Nucleus accumbens (tissue), 56 donors: ENCODE measurements at regions not wholly inside any gene's neighbourhood (a gene's known extent, or its start where the extent isn't known, plus 50 kb on each side); places are given as distances from the start of the nearest gene placed in this dataset.
A peak's percentile ranks its signal among the peaks of the same experiment; 100 is the strongest.

Experiments used
- DNase-seq, 56 donors: peaks; one replicate each; lab custom pipeline; 2025; lab: John Stamatoyannopoulos, UW

DNA sequence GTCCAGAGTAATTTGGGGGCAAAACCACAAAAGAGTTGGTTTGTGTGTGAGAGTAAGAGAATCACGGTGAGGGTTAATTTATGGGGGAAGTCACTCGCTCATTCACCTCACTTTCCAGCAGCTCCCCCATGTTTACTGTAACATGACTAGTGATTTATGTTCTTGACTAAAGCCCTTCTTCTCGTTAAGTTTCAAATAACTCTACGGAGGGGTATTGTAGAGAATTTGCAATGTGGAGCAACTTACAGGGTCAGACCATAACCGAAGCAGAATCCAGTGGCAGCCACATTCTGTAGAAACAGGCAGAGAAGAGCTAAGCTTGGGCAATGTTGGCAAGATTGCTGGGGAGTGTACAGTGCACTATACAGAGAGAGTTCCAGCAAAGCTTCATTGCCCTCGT, 760.6 kb downstream of the IRX1 start:
- no peak for DNase-seq

DNA sequence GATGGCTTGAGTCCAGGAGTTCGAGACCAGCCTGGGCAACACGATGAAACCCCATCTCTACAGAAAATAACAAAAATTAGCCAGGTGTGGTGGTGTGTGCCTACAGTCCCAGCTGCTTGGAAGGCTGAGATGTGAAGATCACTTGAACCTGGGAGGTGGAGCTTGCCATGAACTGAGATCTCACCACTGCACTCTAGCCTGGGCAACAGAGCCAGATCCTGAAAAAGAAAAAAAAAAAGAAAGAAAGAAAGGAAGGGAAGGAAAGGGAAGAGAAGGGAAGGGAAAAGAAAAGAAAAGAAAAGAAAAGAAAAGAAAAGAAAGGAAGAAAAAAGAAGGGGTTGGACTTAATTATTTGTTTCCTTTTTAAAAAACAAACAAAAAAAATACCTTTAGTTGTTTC, 764.2 kb downstream of the IRX1 start:
- no peak for DNase-seq

DNA sequence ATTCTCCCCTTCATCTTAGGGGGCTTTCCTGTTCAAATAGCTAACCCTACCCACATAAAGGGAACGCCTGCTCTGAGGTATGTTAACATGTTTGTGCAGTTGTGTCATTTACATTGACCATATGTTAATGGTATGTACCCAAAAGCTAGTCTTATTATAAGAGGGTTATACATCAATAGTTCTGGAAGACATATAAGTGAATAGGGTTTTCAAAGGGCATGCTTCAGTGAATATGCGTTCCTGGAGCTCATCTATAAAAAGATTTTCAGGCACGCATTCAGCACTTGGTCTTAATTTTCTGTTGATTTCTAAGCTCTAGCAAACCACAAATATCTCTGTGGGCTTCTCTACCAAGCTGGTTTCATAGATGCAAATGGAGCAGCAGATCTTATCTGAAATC, 766.1 kb downstream of the IRX1 start:
- no peak for DNase-seq

DNA sequence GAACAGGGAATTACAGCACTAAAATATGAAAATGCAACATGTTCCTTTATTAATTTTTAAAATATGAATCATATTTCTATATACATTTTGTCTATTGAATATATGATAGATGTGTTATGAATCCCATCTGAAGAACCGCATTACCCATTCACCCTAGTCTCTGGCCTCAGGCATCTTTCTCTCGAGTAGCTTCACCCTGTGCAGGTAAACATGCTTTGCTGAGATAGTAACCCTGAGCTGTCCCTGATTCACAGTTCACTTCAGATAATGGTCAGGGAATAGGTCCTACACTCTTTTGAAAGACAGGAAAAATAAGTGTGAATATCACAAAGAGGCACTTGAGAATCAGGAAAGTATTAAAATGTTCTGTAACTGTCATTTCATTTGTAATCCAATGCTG, 766.8 kb downstream of the IRX1 start:
- no peak for DNase-seq

DNA sequence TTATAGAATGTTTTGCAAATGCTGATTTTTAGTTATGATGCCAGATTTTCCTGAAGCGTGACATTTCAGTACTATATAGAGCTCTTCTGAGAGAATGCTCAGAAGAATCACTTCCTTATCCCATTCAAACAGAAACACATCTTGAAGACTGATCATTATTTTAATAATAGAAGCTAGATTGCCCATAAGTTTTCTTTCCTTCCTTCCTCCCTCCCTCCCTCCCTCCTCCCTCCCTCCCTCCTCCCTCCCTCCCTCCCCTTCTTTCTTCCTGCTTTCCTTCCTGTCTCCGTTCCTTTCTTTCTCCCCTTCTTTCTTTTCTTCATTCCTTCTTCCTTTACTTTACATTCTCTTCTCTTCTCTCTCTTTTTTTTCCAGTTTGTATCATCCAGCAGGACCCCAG, 767.4 kb downstream of the IRX1 start:
- no peak for DNase-seq

DNA sequence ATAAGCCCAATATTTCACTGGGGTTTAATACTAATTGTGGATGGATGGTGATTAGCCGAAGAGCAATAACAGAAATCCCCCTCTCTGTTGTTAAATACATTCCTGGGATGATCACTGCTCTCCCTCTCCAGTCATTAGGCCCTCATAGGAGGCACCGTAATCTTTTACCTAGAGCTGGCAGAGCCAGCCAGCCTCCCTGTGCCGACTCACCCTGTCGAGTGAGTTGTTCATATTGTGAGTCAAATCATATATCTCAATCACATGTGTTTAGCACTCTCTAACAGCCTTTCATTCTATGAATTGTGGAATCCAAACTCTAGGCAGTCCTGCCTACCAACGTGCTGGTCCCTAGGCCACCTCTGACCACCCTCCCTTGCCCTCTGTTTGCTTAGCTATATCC, 771.0 kb downstream of the IRX1 start:
- no peak for DNase-seq

DNA sequence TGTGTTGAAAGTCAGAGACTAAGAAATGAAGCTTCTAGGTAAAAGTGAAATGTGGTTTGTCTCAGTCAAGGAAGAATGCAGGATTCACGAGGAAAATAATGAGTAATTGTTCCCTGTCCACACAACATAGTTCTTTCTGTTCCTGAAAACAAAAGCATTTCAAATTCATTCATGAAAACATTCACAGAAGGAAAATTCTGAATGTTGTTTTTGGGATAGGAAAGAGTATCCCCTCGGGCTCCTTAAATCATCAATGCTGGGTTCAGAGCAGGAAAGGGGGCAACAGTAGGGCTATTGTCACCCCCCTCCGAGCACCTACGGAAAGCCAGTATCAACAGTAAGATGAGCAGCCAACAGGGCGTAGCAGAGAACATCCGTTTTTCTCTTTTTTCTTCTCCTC, 769.9 kb upstream of the ADAMTS16 start:
- no peak for DNase-seq

DNA sequence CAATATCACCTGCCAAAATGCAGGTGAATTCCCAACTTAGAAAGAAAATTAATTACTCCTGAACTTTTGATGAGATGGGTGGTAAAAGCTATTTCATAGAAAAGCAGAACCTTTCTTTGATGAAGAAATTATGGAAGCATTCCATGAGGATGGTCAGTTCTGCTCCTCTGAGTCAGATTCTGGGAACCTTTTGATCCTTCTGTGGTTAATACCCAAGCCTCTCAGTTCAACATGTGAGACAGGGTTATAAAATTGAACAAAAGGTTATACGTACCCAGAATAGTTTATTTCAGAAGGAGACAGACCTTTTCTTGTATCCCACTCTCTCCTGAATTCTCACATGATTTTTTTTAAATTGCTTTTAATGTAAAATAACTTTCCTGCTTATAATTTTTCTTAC, 767.6 kb upstream of the ADAMTS16 start:
- DNase-seq: no peak

DNA sequence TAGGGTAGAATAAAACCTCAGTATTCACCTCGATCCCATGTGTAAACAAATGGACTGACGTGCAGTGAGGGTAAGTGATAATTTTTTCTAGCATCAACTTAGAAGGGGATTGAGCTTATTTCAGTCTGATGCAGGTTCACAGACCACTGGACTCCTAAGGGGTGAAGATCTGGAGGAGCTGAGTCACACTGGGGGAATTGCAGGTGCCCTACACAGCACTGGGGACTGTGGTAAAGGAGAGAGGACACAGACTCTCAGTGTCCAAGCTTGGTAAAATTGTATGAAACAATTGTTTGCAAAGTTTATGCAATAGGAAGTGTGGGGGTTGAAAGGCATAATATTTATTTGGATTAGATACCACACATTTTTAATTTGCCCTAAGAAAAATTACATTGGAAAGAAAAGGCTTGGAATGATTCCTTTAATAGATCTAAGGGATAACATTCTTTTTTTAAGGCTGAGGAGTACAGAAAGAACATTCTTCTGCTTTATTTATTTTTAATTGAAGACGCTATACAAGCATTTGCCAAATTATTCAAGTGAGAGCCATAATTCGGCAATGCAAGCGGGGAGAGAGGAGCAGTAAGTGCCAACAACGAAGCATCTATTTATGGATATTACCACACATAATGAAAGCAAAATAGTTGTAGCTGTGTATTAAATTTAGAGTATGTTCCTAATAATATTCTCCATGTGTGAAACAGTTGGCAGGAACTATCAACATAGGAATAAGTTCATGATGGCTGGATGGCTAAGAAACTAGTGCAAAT, 766.9 kb upstream of the ADAMTS16 start:
- DNase-seq: no peak

DNA sequence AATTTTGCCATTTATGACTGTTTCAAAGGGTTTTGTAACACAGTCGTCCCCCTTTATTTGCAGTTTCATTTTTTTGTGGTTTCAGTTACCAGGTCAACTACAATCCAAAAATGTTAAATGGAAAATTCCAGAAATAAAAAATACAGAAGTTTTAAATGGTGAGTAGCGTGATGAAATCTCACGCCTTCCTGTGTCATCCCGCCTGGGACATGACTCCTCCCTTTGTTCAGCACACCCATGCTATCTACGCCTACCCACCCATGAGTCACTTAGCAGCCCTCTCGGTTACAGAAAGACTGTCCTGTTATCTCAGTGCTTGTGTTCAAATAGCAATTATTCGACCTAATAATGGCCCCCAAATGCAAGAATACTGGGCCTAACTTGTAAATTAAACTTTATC, 765.3 kb upstream of the ADAMTS16 start:
- DNase-seq: peak in 1 of 56 donors; percentile 3

DNA sequence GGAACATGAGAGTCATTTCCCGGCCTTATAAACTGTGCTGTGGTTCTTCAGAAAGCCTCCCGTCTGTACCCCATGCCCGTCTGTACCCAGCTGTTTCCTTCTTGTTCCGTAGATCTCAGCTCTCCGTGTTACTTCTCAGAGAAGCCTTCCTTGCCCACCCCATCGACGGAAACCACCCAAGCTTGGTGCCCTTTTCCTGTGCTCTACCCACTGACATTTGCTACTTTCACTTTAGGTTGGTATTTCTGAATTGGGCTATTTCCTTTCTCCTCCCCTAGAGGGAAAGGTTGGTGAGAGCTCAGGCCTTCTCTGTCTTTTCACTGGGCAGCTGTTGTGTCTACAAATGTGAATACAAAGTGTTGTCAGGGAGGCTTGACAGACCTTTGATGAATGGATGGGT, 764.5 kb upstream of the ADAMTS16 start:
- no peak for DNase-seq

DNA sequence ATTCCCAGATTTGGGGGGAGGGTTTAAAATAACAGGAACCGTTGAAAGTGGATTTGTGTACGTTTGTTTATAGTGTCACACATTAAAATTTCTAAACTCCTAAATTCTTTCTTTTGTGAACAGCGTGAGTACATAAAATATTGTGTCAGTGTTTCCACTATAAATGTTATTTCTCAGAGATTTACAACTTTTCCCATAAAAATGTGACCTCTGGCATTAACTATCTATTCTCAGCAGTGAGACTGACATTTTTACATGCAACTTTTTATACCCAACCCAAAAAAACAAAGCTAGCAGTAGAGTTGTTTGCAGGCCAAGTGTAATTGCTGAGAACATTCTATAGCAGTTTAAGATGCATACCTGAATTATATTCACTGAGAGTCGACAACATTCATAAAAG, 757.0 kb upstream of the ADAMTS16 start:
- no peak for DNase-seq

DNA sequence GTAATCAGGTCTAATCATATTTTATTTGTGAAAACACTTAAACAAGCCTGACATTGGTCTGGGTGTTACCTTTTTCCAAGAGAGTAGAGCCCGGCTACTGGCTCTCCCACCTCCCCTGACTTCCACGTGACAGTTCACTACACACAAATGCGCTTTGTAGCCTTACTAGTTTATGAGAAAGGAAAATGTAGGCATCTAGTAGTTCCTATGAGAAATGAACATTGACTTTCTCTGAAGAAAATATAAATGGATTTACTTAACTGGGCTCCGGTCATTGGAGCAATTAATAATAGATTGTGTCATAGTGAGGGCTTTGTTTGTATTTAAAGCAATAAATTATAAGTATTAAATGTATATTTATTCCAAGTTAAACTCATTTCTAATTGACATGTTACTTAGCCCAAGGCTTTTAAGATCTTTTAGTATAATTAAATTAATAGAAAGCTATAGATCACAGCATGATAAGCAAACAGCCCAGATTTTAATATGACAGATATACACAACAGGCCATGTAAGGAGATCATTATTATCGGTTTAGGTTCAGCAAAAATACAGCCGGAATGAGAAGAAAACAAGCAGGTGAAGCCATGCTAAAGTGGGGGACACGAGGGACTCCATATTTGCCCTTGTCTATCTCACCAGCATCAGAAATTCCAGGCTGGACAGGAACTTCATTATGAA, 756.5 kb upstream of the ADAMTS16 start:
- DNase-seq: no peak

DNA sequence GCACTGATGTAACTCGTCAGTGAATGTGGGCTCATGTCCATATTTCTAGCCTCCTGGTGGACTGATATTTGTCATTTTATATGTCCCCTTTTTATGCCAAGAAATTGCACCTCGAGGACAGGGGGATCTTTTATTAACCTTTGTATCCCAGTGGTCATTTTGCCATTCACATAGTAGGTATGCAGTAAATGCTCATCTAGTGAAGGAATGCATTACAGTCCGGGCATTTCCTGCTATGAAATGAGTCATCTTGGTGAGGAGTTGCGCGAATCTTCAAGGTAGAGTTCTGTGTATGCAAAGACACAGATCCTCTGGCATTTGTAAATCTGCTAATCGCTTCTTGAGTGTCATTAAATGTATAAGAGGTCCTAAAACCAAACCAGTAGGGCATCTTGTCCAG, 755.5 kb upstream of the ADAMTS16 start:
- DNase-seq: no peak

DNA sequence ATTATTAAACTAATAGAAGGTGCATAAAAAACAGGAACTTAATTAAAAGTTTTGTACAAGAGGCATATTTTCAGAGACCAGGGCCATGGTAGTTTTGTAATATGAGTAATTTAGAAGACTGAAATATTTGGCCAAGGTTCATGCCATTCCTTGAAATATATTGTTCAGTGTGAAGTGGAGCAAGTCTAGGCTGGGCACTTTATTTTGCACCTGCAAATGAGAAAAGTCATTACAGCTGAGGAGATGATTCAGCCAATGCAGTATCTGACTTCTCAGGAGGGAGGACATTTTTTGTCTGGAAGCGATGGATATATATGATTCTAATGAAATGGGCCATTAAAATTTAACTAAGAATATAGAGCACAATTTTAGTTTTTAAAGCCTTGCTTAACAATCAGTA, 754.0 kb upstream of the ADAMTS16 start:
- no peak for DNase-seq

DNA sequence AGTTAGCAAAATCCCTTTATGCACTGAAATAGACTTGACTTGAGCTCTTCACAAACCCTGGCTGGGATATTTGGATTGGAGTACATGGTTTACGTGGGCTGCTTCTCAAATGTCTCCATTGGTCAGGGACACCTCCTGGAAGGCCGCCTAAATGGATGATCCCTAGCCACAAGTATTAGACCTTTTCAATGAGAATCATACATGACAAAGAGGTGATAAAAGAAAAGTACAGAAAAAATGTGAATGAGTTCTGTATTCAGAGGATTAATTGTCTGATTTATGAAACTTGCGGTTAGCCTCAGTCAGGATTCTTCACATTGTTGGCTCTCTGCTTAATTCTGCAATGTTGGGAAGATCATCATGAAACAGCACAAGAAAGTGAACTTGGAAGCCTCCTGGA, 752.8 kb upstream of the ADAMTS16 start:
- no peak for DNase-seq

DNA sequence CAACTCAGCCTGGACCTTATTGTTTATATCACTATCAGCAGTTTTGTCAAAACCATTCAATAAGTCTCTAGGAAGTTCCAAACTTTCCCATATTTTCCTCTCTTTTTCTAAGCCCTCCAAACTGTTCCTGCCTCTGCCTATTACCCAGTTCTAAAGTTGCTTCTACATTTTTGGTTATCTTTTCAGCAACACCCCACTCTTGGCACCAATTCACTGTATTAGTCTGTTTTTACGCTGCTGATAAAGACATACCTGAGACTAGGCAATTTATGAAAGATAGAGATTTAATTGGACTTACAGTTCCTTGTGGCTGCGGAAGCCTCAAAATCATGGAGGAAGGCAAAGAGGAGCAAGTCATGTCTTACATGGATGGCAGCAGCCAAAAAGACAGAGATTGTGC, 744.4 kb upstream of the ADAMTS16 start:
- DNase-seq: no peak

DNA sequence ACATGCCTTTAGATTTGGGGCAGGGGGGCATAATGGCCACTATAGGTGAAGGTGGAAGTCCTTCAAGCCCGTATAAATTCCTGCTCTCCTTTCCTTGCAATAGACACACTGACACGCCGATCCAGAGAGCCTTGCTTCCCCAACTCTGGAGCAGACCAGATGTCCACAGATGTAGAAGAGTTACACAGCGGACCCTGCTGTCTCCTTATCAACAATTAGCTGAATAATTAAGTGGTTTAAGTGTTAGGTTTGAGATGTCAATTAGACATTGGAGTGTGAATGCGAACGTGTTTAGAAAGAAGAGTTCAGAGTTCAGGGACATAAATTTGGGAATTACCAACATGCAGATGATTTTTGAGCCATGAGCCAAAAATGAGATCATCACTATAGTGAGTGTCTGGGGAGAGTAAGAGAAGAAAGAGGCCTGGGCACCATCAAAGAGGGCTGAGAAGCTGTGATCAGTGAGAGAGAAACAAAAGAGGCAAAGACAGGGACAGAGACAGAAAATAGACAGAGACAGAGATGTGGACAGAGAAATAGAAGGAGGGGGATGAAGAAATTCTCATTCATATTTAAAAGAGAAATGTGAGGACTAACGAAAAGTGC, 734.4 kb upstream of the ADAMTS16 start:
- DNase-seq: no peak

DNA sequence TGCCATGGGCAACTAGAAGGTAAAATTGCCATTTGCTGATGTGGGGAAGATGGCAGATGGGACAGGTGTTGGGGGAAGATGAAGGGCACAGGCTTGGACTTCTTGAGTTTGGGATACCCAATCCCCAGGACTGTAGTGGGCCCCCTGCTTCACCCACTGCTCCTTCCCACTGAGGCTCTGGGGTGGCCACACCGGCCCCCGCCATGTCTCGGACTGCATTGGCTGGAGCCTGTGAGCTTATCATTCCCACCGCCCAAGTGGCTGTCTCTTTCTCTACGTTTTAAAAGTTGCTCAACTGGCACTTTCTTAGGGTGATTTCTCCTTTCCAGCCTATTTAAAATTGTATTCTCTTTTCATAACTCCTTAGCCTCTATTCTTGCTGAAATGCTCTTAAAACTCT, 730.0 kb upstream of the ADAMTS16 start:
- DNase-seq: no peak

DNA sequence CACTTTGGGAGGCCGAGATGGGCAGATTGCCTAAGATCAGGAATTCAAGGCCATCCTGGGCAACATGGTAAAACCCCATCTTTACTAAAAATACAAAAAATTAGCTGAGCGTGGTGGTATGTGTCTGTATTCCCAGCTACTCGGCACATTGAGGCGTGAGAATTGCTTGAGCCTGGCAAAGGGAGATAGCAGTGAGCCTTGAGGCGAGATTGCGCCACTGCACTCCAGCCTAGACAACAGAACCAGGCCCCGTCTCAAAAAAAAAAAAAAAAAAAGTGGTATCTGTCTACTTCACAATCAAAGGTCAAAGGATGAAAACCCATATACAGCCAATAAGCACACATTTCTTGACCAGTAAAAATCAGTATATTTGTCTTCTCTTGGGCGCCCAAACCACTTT, 728.5 kb upstream of the ADAMTS16 start:
- DNase-seq: no peak

DNA sequence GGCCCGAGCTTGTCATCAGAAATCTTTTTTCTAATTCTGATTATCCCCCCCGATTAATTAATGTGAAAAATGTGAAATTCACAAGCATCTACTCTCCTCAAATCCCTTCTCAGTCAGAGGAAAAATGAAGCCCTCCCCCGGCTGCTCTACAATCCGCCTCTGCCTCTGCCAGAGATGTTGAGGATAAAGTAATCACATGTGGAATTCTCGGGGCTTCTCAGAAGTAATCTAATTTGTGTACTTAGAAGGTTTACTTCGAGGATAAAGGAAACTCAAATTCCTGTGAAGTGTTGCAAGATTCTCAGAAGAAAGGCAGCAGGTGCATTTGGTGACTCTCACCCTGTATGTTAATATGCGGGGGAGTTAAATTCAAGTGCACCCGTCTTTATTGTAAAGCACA, 726.1 kb upstream of the ADAMTS16 start:
- peak in 1 of 56 donors; percentile 10 for DNase-seq

DNA sequence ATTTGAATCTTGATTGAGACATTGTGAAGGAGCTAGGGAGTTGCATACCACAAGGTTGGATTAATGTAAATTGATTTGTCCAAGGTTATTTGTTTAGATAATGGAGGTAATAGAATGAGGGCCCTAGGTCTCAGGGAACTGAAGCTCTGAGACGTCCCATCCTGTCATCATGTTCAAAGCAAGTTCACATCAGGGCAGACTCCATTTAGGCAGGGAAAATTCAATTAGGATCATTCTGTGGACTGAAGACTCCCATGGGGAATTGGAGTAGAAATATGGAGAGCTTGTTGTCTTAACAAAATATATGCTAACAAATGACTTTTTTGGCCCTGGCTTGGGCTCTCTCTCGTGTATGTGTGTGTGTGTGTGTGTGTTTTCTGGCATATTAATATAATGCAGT, 722.0 kb upstream of the ADAMTS16 start:
- no peak for DNase-seq
